ENCODE measurements at regions not wholly inside any gene's neighbourhood (a gene's known extent, or its start where the extent isn't known, plus 50 kb on each side); places are given as distances from the start of the nearest gene placed in this dataset.

GRCh38 chr5:146945617-146946084, 67.1 kb upstream of the PPP2R2B start:
- intact Hi-C loops (cut with micrococcal nuclease) = no loop called here
- CTCF ChIA-PET = no interaction called here
- no peak for TF ChIP-seq CTCF (conservative IDR thresholded peaks at IDR 0.05; ENCODE audit: low read depth, low read length)
- no peak for TF ChIP-seq EZH2phosphoT487 (IDR thresholded peaks at IDR 0.05; ENCODE audit: borderline replicate concordance, low read length)
- TF ChIP-seq EZH2 (IDR thresholded peaks at IDR 0.05; ENCODE audit: low read length, unreplicated experiment) = no peak
- no TSS peak for BruUV-seq (replicated peaks)
- Histone ChIP-seq H3F3A (ENCODE audit: low read length, unreplicated experiment) (no peaks in the 10 kb centered on the region), H3K9ac (ENCODE audit: low read length) (no peak overlapping the region), H3K4me2 (ENCODE audit: low read length) (no peak overlapping the region), H3K27me3 (ENCODE audit: low read length) (peaks cover 16% of the 10 kb centered on the region), H4K20me1 (ENCODE audit: low read length) (no peaks in the 10 kb centered on the region), H3K27ac (ENCODE audit: low read length) (no peak overlapping the region), H3K9me3 (ENCODE audit: low read length) (no peaks in the 10 kb centered on the region), H3K4me3 (ENCODE audit: low read length) (no peak overlapping the region), H3K79me2 (ENCODE audit: low read length) (no peaks in the 10 kb centered on the region), H3K4me1 (ENCODE audit: insufficient read depth, low read length) (no peaks in the 10 kb centered on the region), H2AFZ (ENCODE audit: low read length) (no peak overlapping the region), H3K9me2 (replicated peaks; ENCODE audit: low read length) (no peaks in the 10 kb centered on the region), H3K36me3 (ENCODE audit: low read depth, low read length) (no peaks in the 10 kb centered on the region)
- POLR2A ChIA-PET (ENCODE audit: unreplicated experiment) = no interaction called here
- ATAC-seq (no peak), DNase-seq (no peak)

GRCh38 chr5:146947181-146947941, 68.8 kb upstream of the PPP2R2B start:
- Histone ChIP-seq H2AFZ (ENCODE audit: low read length) (no peak overlapping the region), H3K4me3 (ENCODE audit: low read length) (no peak overlapping the region), H3K36me3 (ENCODE audit: low read depth, low read length) (no peaks in the 10 kb centered on the region), H4K20me1 (ENCODE audit: low read length) (no peaks in the 10 kb centered on the region), H3K9me2 (replicated peaks; ENCODE audit: low read length) (no peaks in the 10 kb centered on the region), H3K9me3 (ENCODE audit: low read length) (no peaks in the 10 kb centered on the region), H3K27me3 (ENCODE audit: low read length) (peaks cover 12% of the 10 kb centered on the region; the same call in 1 of the 2 replicates), H3K4me1 (ENCODE audit: insufficient read depth, low read length) (no peaks in the 10 kb centered on the region), H3K4me2 (ENCODE audit: low read length) (no peak overlapping the region), H3K79me2 (ENCODE audit: low read length) (no peaks in the 10 kb centered on the region), H3K9ac (ENCODE audit: low read length) (no peak overlapping the region), H3K27ac (ENCODE audit: low read length) (no peak overlapping the region), H3F3A (ENCODE audit: low read length, unreplicated experiment) (no peaks in the 10 kb centered on the region)
- DNase-seq (peak; percentile 34), ATAC-seq (no peak)
- ChIA-PET CTCF (no interaction called here), POLR2A (ENCODE audit: unreplicated experiment) (no interaction called here)
- TF ChIP-seq EZH2 (IDR thresholded peaks at IDR 0.05; ENCODE audit: low read length, unreplicated experiment) (no peak), EZH2phosphoT487 (IDR thresholded peaks at IDR 0.05; ENCODE audit: borderline replicate concordance, low read length) (no peak), CTCF (conservative IDR thresholded peaks at IDR 0.05; ENCODE audit: low read depth, low read length) (peak; percentile 61)
- intact Hi-C loops (cut with micrococcal nuclease) = no loop called here
- BruUV-seq (replicated peaks) = no TSS peak

GRCh38 chr5:146948666-146949065, 70.1 kb upstream of the PPP2R2B start:
- Histone ChIP-seq H3K4me3 (ENCODE audit: low read length) (no peak overlapping the region), H3K27me3 (ENCODE audit: low read length) (peaks cover 20% of the 10 kb centered on the region), H3K36me3 (ENCODE audit: low read depth, low read length) (no peaks in the 10 kb centered on the region), H3K27ac (ENCODE audit: low read length) (no peak overlapping the region), H2AFZ (ENCODE audit: low read length) (no peak overlapping the region), H3K79me2 (ENCODE audit: low read length) (no peaks in the 10 kb centered on the region), H3K4me1 (ENCODE audit: insufficient read depth, low read length) (no peaks in the 10 kb centered on the region), H3K4me2 (ENCODE audit: low read length) (no peak overlapping the region), H3K9me2 (replicated peaks; ENCODE audit: low read length) (no peaks in the 10 kb centered on the region), H3K9ac (ENCODE audit: low read length) (no peak overlapping the region), H4K20me1 (ENCODE audit: low read length) (no peaks in the 10 kb centered on the region), H3F3A (ENCODE audit: low read length, unreplicated experiment) (no peaks in the 10 kb centered on the region), H3K9me3 (ENCODE audit: low read length) (no peaks in the 10 kb centered on the region)
- TF ChIP-seq CTCF (conservative IDR thresholded peaks at IDR 0.05; ENCODE audit: low read depth, low read length) (no peak), EZH2phosphoT487 (IDR thresholded peaks at IDR 0.05; ENCODE audit: borderline replicate concordance, low read length) (no peak), EZH2 (IDR thresholded peaks at IDR 0.05; ENCODE audit: low read length, unreplicated experiment) (no peak)
- intact Hi-C loops (cut with micrococcal nuclease) = no loop called here
- no TSS peak for BruUV-seq (replicated peaks)
- ATAC-seq (no peak), DNase-seq (no peak)
- ChIA-PET POLR2A (ENCODE audit: unreplicated experiment) (no interaction called here), CTCF (no interaction called here)

Measured in PC-3 (cell line).